Activated CD8-positive, alpha-beta memory T cell treated with anti-CD3 and anti-CD28 coated beads, Interleukin-2, amount 50 U/mL, for 24 hours (primary cell): ENCODE measurements at regions not wholly inside any gene's neighbourhood (a gene's known extent, or its start where the extent isn't known, plus 50 kb on each side); places are given as distances from the start of the nearest gene placed in this dataset.
"Not testable (repeated sequence)": the region's sequence is repeated elsewhere in the genome, so short reads cannot be mapped to it uniquely, and the experiment has no call there.

Experiments
- DNase-seq: peaks from one replicate; pipeline ENCODE4 v3.0.0-alpha.2; 2020; ENCODE audit errors: extremely low read depth

GRCh38 chr17:27091043-27091497 is 202.8 kb upstream of the WSB1 start:
- no peak for DNase-seq

GRCh38 chr17:27094179-27094578 is 199.7 kb upstream of the WSB1 start:
- DNase-seq, result not testable (repeated sequence)

- not testable (repeated sequence) for DNase-seq
Measured at GRCh38 chr17:27095821-27096220, 198.1 kb upstream of the WSB1 start.

DNA sequence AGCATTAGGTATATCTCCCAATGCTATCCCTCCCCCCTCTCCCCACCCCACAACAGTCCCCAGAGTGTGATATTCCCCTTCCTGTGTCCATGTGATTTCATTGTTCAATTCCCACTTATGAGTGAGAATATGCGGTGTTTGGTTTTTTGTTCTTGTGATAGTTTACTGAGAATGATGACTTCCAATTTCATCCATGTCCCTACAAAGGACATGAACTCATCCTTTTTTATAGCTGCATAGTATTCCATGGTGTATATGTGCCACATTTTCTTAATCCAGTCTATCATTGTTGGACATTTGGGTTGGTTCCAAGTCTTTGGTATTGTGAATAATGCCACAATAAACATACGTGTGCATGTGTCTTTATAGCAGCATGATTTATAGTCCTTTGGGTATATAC is 194.6 kb upstream of the WSB1 start:
- not testable (repeated sequence) for DNase-seq

GRCh38 chr17:27104605-27105221 is 189.2 kb upstream of the WSB1 start:
- DNase-seq, result not testable (repeated sequence)

DNA sequence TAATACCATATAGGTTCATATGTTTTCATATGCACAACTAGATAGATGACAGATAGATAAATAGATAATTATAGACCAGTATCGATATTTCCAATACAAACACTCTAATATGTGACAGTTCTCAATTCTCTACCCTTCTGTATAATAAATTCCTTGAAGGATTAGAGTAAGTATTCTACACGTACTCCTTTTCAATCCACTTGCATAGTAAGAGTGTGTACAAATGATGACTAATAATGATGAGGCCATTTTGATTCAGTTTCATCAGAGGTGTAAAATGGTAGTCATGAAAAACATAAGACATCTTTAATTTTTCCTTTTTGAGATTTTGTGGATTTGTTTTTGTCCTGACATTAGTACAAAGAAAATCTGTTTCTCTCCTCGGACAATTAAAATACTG is 188.3 kb upstream of the WSB1 start:
- DNase-seq, result no peak

DNA sequence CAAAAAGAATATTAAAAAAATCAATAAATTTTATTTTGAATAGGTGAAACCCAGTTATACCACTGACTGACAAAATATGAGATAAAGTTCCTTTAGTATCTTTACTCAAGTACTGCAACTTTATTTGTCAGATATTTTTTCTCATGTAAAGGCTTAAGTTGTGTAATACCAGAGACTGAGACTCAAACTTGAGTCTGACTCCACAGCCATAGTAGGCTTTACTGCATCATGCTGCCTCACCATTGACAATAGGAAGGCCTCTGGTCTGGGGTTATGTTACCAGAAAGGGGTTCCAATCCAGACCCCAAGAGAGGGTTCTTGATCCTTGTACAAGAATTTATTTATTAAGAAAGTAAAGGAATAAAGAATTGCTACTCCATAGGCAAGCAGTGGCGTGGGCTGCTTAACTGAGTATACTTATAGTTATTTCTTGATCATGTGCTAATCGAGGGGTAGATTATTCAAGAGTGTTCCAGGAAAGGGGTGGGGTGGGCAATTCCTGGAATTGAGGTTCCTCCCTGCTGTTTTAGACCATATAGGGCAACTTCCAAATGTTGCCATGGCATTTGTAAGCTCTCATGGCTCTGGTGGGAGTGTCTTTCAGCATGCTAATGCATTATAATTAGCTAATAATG is 187.4 kb upstream of the WSB1 start:
- no peak for DNase-seq

- no peak for DNase-seq
Measured at GRCh38 chr17:27106982-27107360, 186.9 kb upstream of the WSB1 start.

GRCh38 chr17:27107386-27108328 is 186.3 kb upstream of the WSB1 start:
- DNase-seq, result not testable (repeated sequence)

GRCh38 chr17:27109346-27109745 is 184.6 kb upstream of the WSB1 start:
- DNase-seq, result no peak

GRCh38 chr17:27153005-27153404 is 140.9 kb upstream of the WSB1 start:
- no peak for DNase-seq

DNA sequence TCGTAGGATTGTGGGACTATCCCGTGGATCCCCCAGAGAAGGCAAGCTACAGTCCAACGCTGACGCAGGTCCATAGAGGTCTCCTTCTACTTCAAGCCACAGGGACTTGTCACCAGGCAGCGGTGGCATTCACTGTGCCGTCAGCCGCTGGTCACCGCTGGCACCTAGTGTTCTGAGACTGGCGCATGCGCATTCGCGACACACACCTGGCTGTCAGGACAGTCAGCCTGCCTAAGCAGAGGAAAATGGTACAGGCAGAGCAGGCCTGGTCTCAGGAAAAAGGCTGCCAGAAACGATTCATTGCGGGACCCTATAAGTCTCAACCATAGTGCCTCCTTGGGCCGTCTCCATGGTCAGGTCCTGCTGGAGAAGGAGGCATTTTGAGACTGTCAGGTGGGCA is 138.0 kb upstream of the WSB1 start:
- DNase-seq, result no peak

DNA sequence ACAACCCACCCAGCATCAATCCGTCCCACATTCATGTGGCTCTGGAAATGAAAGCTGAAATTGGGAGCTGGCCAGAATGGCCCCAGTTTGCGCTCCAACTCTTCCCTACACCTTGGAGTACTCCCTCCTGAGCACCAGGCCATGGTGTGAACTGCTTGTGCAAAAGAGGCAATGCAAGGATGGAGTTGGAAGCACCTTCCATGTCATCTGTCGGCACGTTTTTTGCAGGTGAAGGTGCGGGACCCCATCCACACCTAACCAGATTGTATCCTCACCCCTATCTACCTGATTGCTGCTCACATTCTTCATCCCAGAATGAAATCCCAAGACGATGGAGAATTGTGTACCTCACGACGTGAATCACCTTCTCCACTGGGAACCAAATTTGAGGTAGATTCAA is 136.6 kb upstream of the WSB1 start:
- DNase-seq, result no peak

DNA sequence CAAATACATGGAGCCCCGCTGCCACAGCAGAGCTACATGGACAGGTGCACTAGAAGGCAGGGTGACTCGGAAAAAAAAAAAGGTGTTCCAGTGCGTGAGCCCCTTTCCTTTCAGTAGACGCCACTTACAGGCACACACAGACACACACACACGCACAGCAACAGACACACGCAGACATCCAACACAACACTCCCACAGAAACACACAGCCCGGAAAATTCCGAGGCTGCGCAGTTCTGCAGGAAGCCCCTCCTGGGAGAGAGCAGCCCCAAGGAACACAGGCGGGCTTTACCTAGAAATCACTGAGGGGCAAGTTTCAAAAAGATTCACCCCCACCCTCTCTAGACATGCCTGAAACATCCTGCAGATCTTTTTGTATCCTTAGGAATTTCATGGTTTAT is 136.0 kb upstream of the WSB1 start:
- no peak for DNase-seq

- DNase-seq, result no peak
Measured at GRCh38 chr17:27158382-27158781, 135.5 kb upstream of the WSB1 start.

GRCh38 chr17:27180322-27180721 is 113.6 kb upstream of the WSB1 start:
- no peak for DNase-seq

GRCh38 chr17:27181379-27181925 is 112.5 kb upstream of the WSB1 start:
- not testable (repeated sequence) for DNase-seq

DNA sequence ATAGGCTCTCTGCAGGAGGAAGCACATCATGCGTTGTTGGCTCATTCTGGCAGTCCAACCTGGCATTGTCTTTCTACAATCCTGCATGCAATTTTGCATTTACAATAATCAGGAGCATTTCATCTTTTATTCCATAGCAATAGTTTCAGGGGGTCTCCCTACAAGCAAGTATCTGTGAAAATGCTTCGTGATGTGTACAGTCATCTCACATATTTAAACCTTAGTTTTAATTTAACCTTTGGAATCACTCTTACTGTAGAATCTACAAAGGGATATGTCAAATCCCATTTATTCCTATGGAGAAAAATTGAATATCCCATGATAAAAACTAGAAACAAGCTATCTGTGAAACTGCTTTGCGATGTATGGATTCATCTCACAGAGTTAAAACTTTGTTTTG is 112.0 kb upstream of the WSB1 start:
- DNase-seq, result no peak

DNA sequence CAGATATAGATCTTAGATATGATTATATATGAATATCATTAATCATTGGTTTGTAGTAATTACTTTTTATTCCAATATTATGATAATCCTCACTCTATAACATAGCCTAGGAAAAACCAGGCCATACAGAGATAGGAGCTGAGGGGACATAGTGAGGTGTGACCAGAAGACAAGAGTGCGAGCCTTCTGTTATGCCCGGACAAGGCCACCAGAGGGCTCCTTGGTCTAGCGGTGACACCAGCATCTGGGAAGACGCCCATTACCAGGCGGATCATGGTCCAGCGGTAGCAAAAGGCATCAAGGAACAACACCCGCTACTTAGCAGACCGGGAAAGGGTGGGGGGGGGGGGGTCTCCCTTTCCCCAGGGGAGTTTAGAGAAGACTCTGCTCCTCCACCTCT is 96.4 kb upstream of the WSB1 start:
- not testable (repeated sequence) for DNase-seq

GRCh38 chr17:27199948-27200347 is 94.0 kb upstream of the WSB1 start:
- no peak for DNase-seq

DNA sequence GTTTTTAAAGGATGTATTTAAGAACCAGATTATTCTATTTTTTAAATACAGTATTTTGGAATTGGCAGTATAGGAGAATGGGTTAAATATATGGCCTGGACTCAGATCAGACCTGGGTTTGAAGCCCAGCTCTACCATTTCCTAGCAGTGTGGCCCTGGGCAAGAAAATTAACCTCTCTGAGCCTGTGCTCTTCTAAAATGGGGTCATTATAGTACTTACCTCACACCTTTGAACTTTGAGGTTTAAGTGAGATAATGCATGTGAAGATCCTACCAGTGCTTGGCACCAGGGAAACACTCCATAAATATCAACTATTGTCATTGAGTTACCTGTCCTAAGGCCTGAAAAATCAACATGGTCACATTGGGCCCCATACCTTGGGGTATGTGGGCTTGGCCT is 93.4 kb upstream of the WSB1 start:
- DNase-seq, result no peak

DNA sequence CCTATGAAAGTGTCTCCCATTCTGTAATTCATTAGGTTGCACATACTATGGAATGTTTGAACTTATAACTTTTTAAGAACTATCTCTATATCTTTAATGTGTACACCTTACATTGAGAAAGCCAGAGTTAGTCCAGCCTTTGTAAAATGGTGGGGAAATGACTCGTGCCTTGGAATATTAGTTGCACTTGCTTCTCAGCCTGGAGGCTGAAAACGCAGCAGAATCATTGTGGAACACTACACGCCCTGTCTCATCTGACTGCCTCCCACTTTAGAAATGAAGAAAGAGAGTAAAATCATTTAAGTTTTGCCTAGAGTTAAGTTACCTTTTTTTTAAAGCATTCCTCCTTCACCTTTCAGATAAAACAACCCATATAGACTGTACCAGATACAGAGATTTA is 90.7 kb upstream of the WSB1 start:
- no peak for DNase-seq
